ENCODE measurements at regions not wholly inside any gene's neighbourhood (a gene's known extent, or its start where the extent isn't known, plus 50 kb on each side); places are given as distances from the start of the nearest gene placed in this dataset.

- BruUV-seq (replicated peaks) = no TSS peak
- Histone ChIP-seq H3F3A (ENCODE audit: low read length, unreplicated experiment) (no peaks in the 10 kb centered on the region), H3K9ac (ENCODE audit: low read length) (no peak overlapping the region), H4K20me1 (ENCODE audit: low read length) (no peaks in the 10 kb centered on the region), H3K79me2 (ENCODE audit: low read length) (no peaks in the 10 kb centered on the region), H3K36me3 (ENCODE audit: low read depth, low read length) (no peaks in the 10 kb centered on the region), H3K9me3 (ENCODE audit: low read length) (no peaks in the 10 kb centered on the region), H3K4me1 (ENCODE audit: insufficient read depth, low read length) (no peaks in the 10 kb centered on the region), H3K9me2 (replicated peaks; ENCODE audit: low read length) (no peaks in the 10 kb centered on the region), H3K27ac (ENCODE audit: low read length) (no peak overlapping the region), H3K4me2 (ENCODE audit: low read length) (no peak overlapping the region), H3K4me3 (ENCODE audit: low read length) (no peak overlapping the region), H2AFZ (ENCODE audit: low read length) (no peak overlapping the region), H3K27me3 (ENCODE audit: low read length) (peaks cover 22% of the 10 kb centered on the region)
- intact Hi-C loops (cut with micrococcal nuclease) = no loop called here
- CTCF ChIA-PET = interaction anchor here (0.7 kb wide), 1 partner anchor 364 kb away, joined by 3 read pairs; no protein-coding TSS in a partner anchor
- no peak for DNase-seq
- POLR2A ChIA-PET (ENCODE audit: unreplicated experiment) = no interaction called here
- TF ChIP-seq EZH2phosphoT487 (IDR thresholded peaks at IDR 0.05; ENCODE audit: borderline replicate concordance, low read length) (no peak), CTCF (conservative IDR thresholded peaks at IDR 0.05; ENCODE audit: low read depth, low read length) (no peak), EZH2 (IDR thresholded peaks at IDR 0.05; ENCODE audit: low read length, unreplicated experiment) (no peak)
- ATAC-seq = no peak
Observed at GRCh38 chr2:44843641-44844310, 97.7 kb upstream of the SIX3 start.

GRCh38 chr2:44844651-44845270 lies 96.7 kb upstream of the SIX3 start:
- Histone ChIP-seq H2AFZ (ENCODE audit: low read length) (no peak overlapping the region), H3K9ac (ENCODE audit: low read length) (no peak overlapping the region), H3K79me2 (ENCODE audit: low read length) (no peaks in the 10 kb centered on the region), H3K36me3 (ENCODE audit: low read depth, low read length) (no peaks in the 10 kb centered on the region), H3K4me2 (ENCODE audit: low read length) (no peak overlapping the region), H3K27me3 (ENCODE audit: low read length) (peaks cover 31% of the 10 kb centered on the region), H3K4me1 (ENCODE audit: insufficient read depth, low read length) (no peaks in the 10 kb centered on the region), H3F3A (ENCODE audit: low read length, unreplicated experiment) (no peaks in the 10 kb centered on the region), H3K4me3 (ENCODE audit: low read length) (no peak overlapping the region), H3K27ac (ENCODE audit: low read length) (no peak overlapping the region), H3K9me2 (replicated peaks; ENCODE audit: low read length) (no peaks in the 10 kb centered on the region), H3K9me3 (ENCODE audit: low read length) (no peaks in the 10 kb centered on the region), H4K20me1 (ENCODE audit: low read length) (no peaks in the 10 kb centered on the region)
- ATAC-seq (no peak), DNase-seq (peak; percentile 10)
- no peak for TF ChIP-seq CTCF (conservative IDR thresholded peaks at IDR 0.05; ENCODE audit: low read depth, low read length)
- no peak for TF ChIP-seq EZH2 (IDR thresholded peaks at IDR 0.05; ENCODE audit: low read length, unreplicated experiment)
- TF ChIP-seq EZH2phosphoT487 (IDR thresholded peaks at IDR 0.05; ENCODE audit: borderline replicate concordance, low read length) = no peak
- intact Hi-C loops (cut with micrococcal nuclease) = no loop called here
- no TSS peak for BruUV-seq (replicated peaks)
- POLR2A ChIA-PET (ENCODE audit: unreplicated experiment) = no interaction called here
- CTCF ChIA-PET = no interaction called here

- Histone ChIP-seq H3K27me3 (ENCODE audit: low read length) (peaks cover 29% of the 10 kb centered on the region), H2AFZ (ENCODE audit: low read length) (no peak overlapping the region), H3K79me2 (ENCODE audit: low read length) (no peaks in the 10 kb centered on the region), H3F3A (ENCODE audit: low read length, unreplicated experiment) (no peaks in the 10 kb centered on the region), H3K9me3 (ENCODE audit: low read length) (no peaks in the 10 kb centered on the region), H3K4me2 (ENCODE audit: low read length) (no peak overlapping the region), H3K9ac (ENCODE audit: low read length) (no peak overlapping the region), H3K36me3 (ENCODE audit: low read depth, low read length) (no peaks in the 10 kb centered on the region), H3K4me3 (ENCODE audit: low read length) (no peak overlapping the region), H3K27ac (ENCODE audit: low read length) (no peak overlapping the region), H4K20me1 (ENCODE audit: low read length) (no peaks in the 10 kb centered on the region), H3K4me1 (ENCODE audit: insufficient read depth, low read length) (no peaks in the 10 kb centered on the region), H3K9me2 (replicated peaks; ENCODE audit: low read length) (no peaks in the 10 kb centered on the region)
- intact Hi-C loops (cut with micrococcal nuclease) = no loop called here
- no peak for DNase-seq
- BruUV-seq (replicated peaks) = no TSS peak
- ATAC-seq = no peak
- CTCF ChIA-PET = no interaction called here
- POLR2A ChIA-PET (ENCODE audit: unreplicated experiment) = no interaction called here
- TF ChIP-seq EZH2phosphoT487 (IDR thresholded peaks at IDR 0.05; ENCODE audit: borderline replicate concordance, low read length) = no peak
- TF ChIP-seq CTCF (conservative IDR thresholded peaks at IDR 0.05; ENCODE audit: low read depth, low read length) = no peak
- TF ChIP-seq EZH2 (IDR thresholded peaks at IDR 0.05; ENCODE audit: low read length, unreplicated experiment) = no peak
Observed at GRCh38 chr2:44848026-44848425, 93.5 kb upstream of the SIX3 start.

All from PC-3 (cell line).